ENCODE measurements at regions not wholly inside any gene's neighbourhood (a gene's known extent, or its start where the extent isn't known, plus 50 kb on each side); places are given as distances from the start of the nearest gene placed in this dataset.
"Not testable (repeated sequence)": the region's sequence is repeated elsewhere in the genome, so short reads cannot be mapped to it uniquely, and the experiment has no call there.

- TF ChIP-seq POLR2A (IDR thresholded peaks at IDR 0.05) (no peak), CTCF (IDR thresholded peaks at IDR 0.05) (no peak)
- DNase-seq, result no peak
- intact Hi-C loops (cut with DNase I), result no loop called here
- no peaks in the 10 kb centered on the region for H3K4me1 ChIP-seq
- WGBS, 2 donors, result 73 to 86% methylated on average over 4 of the region's 4 CpGs
- no peaks in the 10 kb centered on the region for H3K36me3 ChIP-seq
- peaks cover 0 to 5% (median 0%) of the 10 kb centered on the region in 3 donors for H3K9me3 ChIP-seq
- no peak overlapping the region for H3K27ac ChIP-seq
- no peak overlapping the region for H3K4me3 ChIP-seq
- H3K27me3 ChIP-seq, result peaks cover 0 to 3% (median 0%) of the 10 kb centered on the region in 4 donors
These were observed 558.2 kb upstream of the USP24 start for GRCh38 chr1:55773211-55773940.

GRCh38 chr1:55768327-55768952, 553.3 kb upstream of the USP24 start:
- DNase-seq, result no peak
- Histone ChIP-seq H3K4me1 (no peaks in the 10 kb centered on the region), H3K27ac (no peak overlapping the region), H3K27me3 (no peaks in the 10 kb centered on the region), H3K9me3 (no peaks in the 10 kb centered on the region), H3K4me3 (no peak overlapping the region), H3K36me3 (no peaks in the 10 kb centered on the region)
- intact Hi-C loops (cut with DNase I), result no loop called here
- 80 to 88% methylated on average over 1 of the region's 1 CpG for WGBS, 2 donors
- TF ChIP-seq POLR2A (IDR thresholded peaks at IDR 0.05), result no peak
- TF ChIP-seq CTCF (IDR thresholded peaks at IDR 0.05), result no peak

GRCh38 chr1:55767171-55767570, 552.0 kb upstream of the USP24 start:
- Histone ChIP-seq H3K9me3 (no peaks in the 10 kb centered on the region), H3K4me3 (no peak overlapping the region), H3K36me3 (no peaks in the 10 kb centered on the region), H3K4me1 (no peaks in the 10 kb centered on the region), H3K27ac (no peak overlapping the region), H3K27me3 (no peaks in the 10 kb centered on the region)
- TF ChIP-seq POLR2A (IDR thresholded peaks at IDR 0.05) (no peak), CTCF (IDR thresholded peaks at IDR 0.05) (no peak)
- no peak for DNase-seq
- intact Hi-C loops (cut with DNase I), result no loop called here
- 67 to 84% methylated on average over 3 of the region's 3 CpGs for WGBS, 2 donors

GRCh38 chr1:55765505-55765904, 550.3 kb upstream of the USP24 start:
- H3K4me3 ChIP-seq; H3K4me1 ChIP-seq; H3K27ac ChIP-seq; intact Hi-C loops (cut with DNase I); DNase-seq; H3K36me3 ChIP-seq; H3K27me3 ChIP-seq; H3K9me3 ChIP-seq: not testable (repeated sequence)
- WGBS, 2 donors, result 92 to 97% methylated on average over 3 of the region's 3 CpGs

- H3K27me3 ChIP-seq, result peaks cover 0 to 30% (median 2%) of the 10 kb centered on the region in 4 donors
- H3K4me3 ChIP-seq, result no peak overlapping the region
- H3K4me1 ChIP-seq, result no peaks in the 10 kb centered on the region
- no peak overlapping the region for H3K27ac ChIP-seq
- no peak for DNase-seq
- no peaks in the 10 kb centered on the region for H3K36me3 ChIP-seq
- intact Hi-C loops (cut with DNase I), result no loop called here
- no peak for TF ChIP-seq CTCF (IDR thresholded peaks at IDR 0.05)
- TF ChIP-seq POLR2A (IDR thresholded peaks at IDR 0.05), result no peak
- H3K9me3 ChIP-seq, result peaks cover 0 to 3% (median 3%) of the 10 kb centered on the region in 3 donors
- WGBS, 2 donors, result 71 to 75% methylated on average over 2 of the region's 2 CpGs
These were observed 536.6 kb upstream of the USP24 start for GRCh38 chr1:55751776-55752175.
